ENCODE measurements at regions not wholly inside any gene's neighbourhood (a gene's known extent, or its start where the extent isn't known, plus 50 kb on each side); places are given as distances from the start of the nearest gene placed in this dataset.

- in situ Hi-C loops (cut with MboI; ENCODE audit: low sequenced_read_pairs) = no loop called here
Measured at GRCh38 chr12:91928501-91928900, 217.1 kb downstream of the BTG1 start.

- in situ Hi-C loops (cut with MboI; ENCODE audit: low sequenced_read_pairs) = no loop called here
Measured at GRCh38 chr12:91926848-91927247, 218.8 kb downstream of the BTG1 start.

GRCh38 chr12:91924827-91925226 lies 220.8 kb downstream of the BTG1 start:
- in situ Hi-C loops (cut with MboI; ENCODE audit: low sequenced_read_pairs) = no loop called here

GRCh38 chr12:91923864-91924263 lies 221.8 kb downstream of the BTG1 start:
- in situ Hi-C loops (cut with MboI; ENCODE audit: low sequenced_read_pairs) = no loop called here

- in situ Hi-C loops (cut with MboI; ENCODE audit: low sequenced_read_pairs) = no loop called here
Measured at GRCh38 chr12:91922674-91923073, 223.0 kb downstream of the BTG1 start.

GRCh38 chr12:91922139-91922538 lies 223.5 kb downstream of the BTG1 start:
- in situ Hi-C loops (cut with MboI; ENCODE audit: low sequenced_read_pairs) = no loop called here

- in situ Hi-C loops (cut with MboI; ENCODE audit: low sequenced_read_pairs) = no loop called here
Measured at GRCh38 chr12:91921555-91921954, 224.1 kb downstream of the BTG1 start.

GRCh38 chr12:91920741-91921140 lies 224.9 kb downstream of the BTG1 start:
- in situ Hi-C loops (cut with MboI; ENCODE audit: low sequenced_read_pairs) = no loop called here

- in situ Hi-C loops (cut with MboI; ENCODE audit: low sequenced_read_pairs) = no loop called here
Measured at GRCh38 chr12:91920276-91920675, 225.4 kb downstream of the BTG1 start.

GRCh38 chr12:91918431-91918830 lies 227.2 kb downstream of the BTG1 start:
- in situ Hi-C loops (cut with MboI; ENCODE audit: low sequenced_read_pairs) = no loop called here

- in situ Hi-C loops (cut with MboI; ENCODE audit: low sequenced_read_pairs) = no loop called here
Measured at GRCh38 chr12:91914701-91915100, 230.9 kb downstream of the BTG1 start.

- in situ Hi-C loops (cut with MboI; ENCODE audit: low sequenced_read_pairs) = no loop called here
Measured at GRCh38 chr12:91913651-91914050, 232.0 kb downstream of the BTG1 start.

- in situ Hi-C loops (cut with MboI; ENCODE audit: low sequenced_read_pairs) = no loop called here
Measured at GRCh38 chr12:91913124-91913523, 232.5 kb downstream of the BTG1 start.

- in situ Hi-C loops (cut with MboI; ENCODE audit: low sequenced_read_pairs) = no loop called here
Measured at GRCh38 chr12:91912178-91912577, 233.5 kb downstream of the BTG1 start.

- in situ Hi-C loops (cut with MboI; ENCODE audit: low sequenced_read_pairs) = no loop called here
Measured at GRCh38 chr12:91910871-91911388, 234.7 kb downstream of the BTG1 start.

- in situ Hi-C loops (cut with MboI; ENCODE audit: low sequenced_read_pairs) = no loop called here
Measured at GRCh38 chr12:91902860-91903683, 242.6 kb downstream of the BTG1 start.

GRCh38 chr12:91901381-91902074 lies 244.1 kb downstream of the BTG1 start:
- in situ Hi-C loops (cut with MboI; ENCODE audit: low sequenced_read_pairs) = no loop called here

GRCh38 chr12:91900971-91901370 lies 244.7 kb downstream of the BTG1 start:
- in situ Hi-C loops (cut with MboI; ENCODE audit: low sequenced_read_pairs) = no loop called here

GRCh38 chr12:91899056-91899455 lies 246.6 kb downstream of the BTG1 start:
- in situ Hi-C loops (cut with MboI; ENCODE audit: low sequenced_read_pairs) = no loop called here

GRCh38 chr12:91897025-91897515 lies 248.6 kb downstream of the BTG1 start:
- in situ Hi-C loops (cut with MboI; ENCODE audit: low sequenced_read_pairs) = no loop called here

GRCh38 chr12:91896286-91897024 lies 249.2 kb downstream of the BTG1 start:
- in situ Hi-C loops (cut with MboI; ENCODE audit: low sequenced_read_pairs) = no loop called here

Data from HL-60/S4 (cell line).